ENCODE measurements at regions not wholly inside any gene's neighbourhood (a gene's known extent, or its start where the extent isn't known, plus 50 kb on each side); places are given as distances from the start of the nearest gene placed in this dataset.

DNA sequence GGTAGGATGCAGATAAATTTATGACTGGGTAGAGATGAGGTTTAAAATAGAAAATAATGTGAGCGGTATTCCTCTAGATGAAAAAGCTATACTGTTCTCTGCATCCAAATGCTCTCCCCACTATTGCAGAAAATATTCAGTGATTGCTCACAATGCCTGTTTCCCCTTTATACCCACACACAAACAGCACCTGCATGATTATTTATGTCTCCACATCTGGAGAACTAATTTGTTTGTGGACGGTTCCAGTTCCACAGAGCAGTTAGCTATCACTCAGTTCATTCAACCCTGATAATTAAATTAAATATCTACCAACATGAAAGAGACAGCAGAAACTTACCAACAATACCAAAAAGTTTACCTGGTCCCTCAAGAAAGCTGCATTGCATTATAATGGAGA lies 800.0 kb downstream of the CDH11 start:
- TF ChIP-seq, protein P1, sequence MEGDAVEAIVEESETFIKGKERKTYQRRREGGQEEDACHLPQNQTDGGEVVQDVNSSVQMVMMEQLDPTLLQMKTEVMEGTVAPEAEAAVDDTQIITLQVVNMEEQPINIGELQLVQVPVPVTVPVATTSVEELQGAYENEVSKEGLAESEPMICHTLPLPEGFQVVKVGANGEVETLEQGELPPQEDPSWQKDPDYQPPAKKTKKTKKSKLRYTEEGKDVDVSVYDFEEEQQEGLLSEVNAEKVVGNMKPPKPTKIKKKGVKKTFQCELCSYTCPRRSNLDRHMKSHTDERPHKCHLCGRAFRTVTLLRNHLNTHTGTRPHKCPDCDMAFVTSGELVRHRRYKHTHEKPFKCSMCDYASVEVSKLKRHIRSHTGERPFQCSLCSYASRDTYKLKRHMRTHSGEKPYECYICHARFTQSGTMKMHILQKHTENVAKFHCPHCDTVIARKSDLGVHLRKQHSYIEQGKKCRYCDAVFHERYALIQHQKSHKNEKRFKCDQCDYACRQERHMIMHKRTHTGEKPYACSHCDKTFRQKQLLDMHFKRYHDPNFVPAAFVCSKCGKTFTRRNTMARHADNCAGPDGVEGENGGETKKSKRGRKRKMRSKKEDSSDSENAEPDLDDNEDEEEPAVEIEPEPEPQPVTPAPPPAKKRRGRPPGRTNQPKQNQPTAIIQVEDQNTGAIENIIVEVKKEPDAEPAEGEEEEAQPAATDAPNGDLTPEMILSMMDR (IDR thresholded peaks at IDR 0.05): no peak
- TF ChIP-seq POLR2A (IDR thresholded peaks at IDR 0.05) (no peak), POLR2AphosphoS5 (IDR thresholded peaks at IDR 0.05) (no peak)

All from prostate gland (tissue), 2 donors.